Heart right ventricle (tissue), 16 donors: ENCODE measurements at regions not wholly inside any gene's neighbourhood (a gene's known extent, or its start where the extent isn't known, plus 50 kb on each side); places are given as distances from the start of the nearest gene placed in this dataset.

Experiments
- ATAC-seq, 8 donors: fragments of 200-7000 bp; cut with Tn5 transposase; one replicate each; pipeline ENCODE4 v1.9.1; 2020; ENCODE audit warnings: mild to moderate bottlenecking in 8 of 8, moderate library complexity in 8 of 8, moderate number of reproducible peaks in 1 of 8
- DNase-seq, 2 donors: peaks; one replicate each; pipeline ENCODE4 v3.0.0-alpha.2; 2020
- H3K27ac ChIP-seq, 10 donors: fragments of 200-600 bp; sonication (generic) in 2 of 10; one replicate each; pipeline versions ENCODE4 v1.5.0 to v1.8.0; 2020 to 2022; ENCODE audit warnings: mild to moderate bottlenecking in 3 of 10
- H3K27me3 ChIP-seq, 7 donors: fragments of 200-600 bp; one replicate each; pipeline ENCODE4 v1.8.0; 2021 to 2022; ENCODE audit warnings: mild to moderate bottlenecking in 2 of 7
- H3K36me3 ChIP-seq, 9 donors: fragments of 200-600 bp; sonication (generic) in 1 of 9; one replicate each; pipeline versions ENCODE4 v1.5.0 to v1.8.0; 2020 to 2022; ENCODE audit warnings: mild to moderate bottlenecking in 2 of 9
- H3K4me1 ChIP-seq, 9 donors: fragments of 200-600 bp; sonication (generic) in 1 of 9; one replicate each; pipeline versions ENCODE4 v1.5.0 to v1.8.0; 2020 to 2022; ENCODE audit warnings: mild to moderate bottlenecking in 4 of 9
- H3K4me3 ChIP-seq, 10 donors: fragments of 200-600 bp; sonication (generic) in 2 of 10; one replicate each; pipeline versions ENCODE4 v1.5.0 to v1.8.0; 2020 to 2022; ENCODE audit warnings: mild to moderate bottlenecking in 7 of 10, moderate library complexity in 2 of 10
- H3K9me3 ChIP-seq, 11 donors: fragments of 200-600 bp in 10 of 11; sonication (generic) in 2 of 11; one replicate each; pipeline versions ENCODE4 v1.5.0 to v1.8.0; 2013 to 2022; ENCODE audit warnings: mild to moderate bottlenecking in 2 of 11, control low read depth in 1 of 11, moderate library complexity in 1 of 11
- WGBS, 2 donors: extraction: QIAGEN DNeasy Blood & Tissue Kit; methylation state at CpG; one replicate each; pipeline ENCODE4 v1.1.7; 2013; ENCODE audit warnings: inconsistent platforms in 1 of 2; 5-methylcytosine and 5-hydroxymethylcytosine counted together
- intact Hi-C, 10 donors: fragments of 100-400 bp; cut with DNase I; formaldehyde crosslinking; loops; one replicate each; pipeline versions ENCODE4 v1.11.1 to v1.14.2; 2022
- TF ChIP-seq, protein P1 (sequence below), 9 donors: fragments of 200-600 bp; sonication (generic) in 2 of 9; IDR thresholded peaks; one replicate each; pipeline versions ENCODE4 v1.5.0 to v1.8.0; 2021 to 2022; ENCODE audit warnings: antibody characterized with exemption in 9 of 9, mild to moderate bottlenecking in 5 of 9, moderate library complexity in 1 of 9
- donor health status: Arrhythmogenic right ventricular cardiomyopathy.
- donor health status: ischemic (EF 13 %, LVEDD 7.1; RV severe dilation, severe dysfunction).
- donor health status: healthy with polysubstance abuse.
- donor health status: DM: no; HTN: yes; CAD: no.
- donor health status: DM: no; HTN: no; CAD: no.
- donor health status: ischemic (EF 25% LVEDD 6.9; RV normal size, moderate dysfunction).
- donor health status: ischemic (EF 25% LVEDD 5.7; RV mildly dilated, moderate dysfunction).
- donor health status: healthy.
- donor health status: DM: yes; HTN: yes; CAD: no.
- donor health status: Ischemic cardiomyopathy.
- donor health status: ischemic (EF 35%, LVEDD 5.7; RV mildly dilated, moderate dysfunction).
- donor health status: nonischemic (EF 11% LVEDD 7.7; RV severe dilation, severe dysfunction).
- donor health status: DM: yes; HTN: yes; CAD: no.
- donor health status: PGD.
- donor health status: ischemic (EF 29% LVEDD 5.4; RV normal size, mild dysfunction).
- donor health status: nonischemic (EF 23%, LVEDD 6.1; RV moderate dilation, normal function).

DNA sequence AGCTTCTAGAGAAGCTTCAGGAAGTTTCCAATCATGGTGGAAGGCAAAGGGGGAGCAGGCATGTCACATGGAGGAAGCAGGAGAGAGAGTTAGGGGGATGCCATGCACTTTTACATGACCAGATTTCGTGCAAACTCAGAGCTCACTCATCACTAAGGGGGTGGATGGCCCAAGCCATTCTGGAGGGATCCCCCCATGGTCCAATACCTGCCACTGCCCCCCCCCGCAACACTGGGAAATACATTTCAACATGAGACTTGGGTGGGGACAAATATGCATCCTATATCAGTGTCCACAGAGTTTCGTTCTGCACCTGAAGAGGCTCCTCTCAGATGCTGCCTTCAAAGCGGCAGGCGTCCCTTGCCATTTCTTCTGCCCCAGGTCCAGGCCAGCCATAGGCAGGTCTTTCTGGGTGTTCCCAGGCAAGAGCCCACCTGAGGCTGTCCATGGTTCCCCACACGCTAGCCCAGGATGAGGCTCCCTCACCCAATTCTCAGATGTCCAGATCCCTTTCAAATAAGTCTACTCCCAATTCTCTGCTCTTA is 1344.3 kb downstream of the TBC1D22A start:
- WGBS, 2 donors = 82 to 85% methylated on average over 6 of the region's 6 CpGs
- Histone ChIP-seq H3K27ac (no peak overlapping the region), H3K4me3 (no peak overlapping the region), H3K4me1 (no peaks in the 10 kb centered on the region), H3K27me3 (peaks cover 0 to 29% (median 20%) of the 10 kb centered on the region in 7 donors), H3K9me3 (peaks cover 0 to 17% (median 5%) of the 10 kb centered on the region in 11 donors), H3K36me3 (no peaks in the 10 kb centered on the region)
- ATAC-seq (no peak), DNase-seq (no peak)
- intact Hi-C loops = no loop called here
- TF ChIP-seq, protein P1, sequence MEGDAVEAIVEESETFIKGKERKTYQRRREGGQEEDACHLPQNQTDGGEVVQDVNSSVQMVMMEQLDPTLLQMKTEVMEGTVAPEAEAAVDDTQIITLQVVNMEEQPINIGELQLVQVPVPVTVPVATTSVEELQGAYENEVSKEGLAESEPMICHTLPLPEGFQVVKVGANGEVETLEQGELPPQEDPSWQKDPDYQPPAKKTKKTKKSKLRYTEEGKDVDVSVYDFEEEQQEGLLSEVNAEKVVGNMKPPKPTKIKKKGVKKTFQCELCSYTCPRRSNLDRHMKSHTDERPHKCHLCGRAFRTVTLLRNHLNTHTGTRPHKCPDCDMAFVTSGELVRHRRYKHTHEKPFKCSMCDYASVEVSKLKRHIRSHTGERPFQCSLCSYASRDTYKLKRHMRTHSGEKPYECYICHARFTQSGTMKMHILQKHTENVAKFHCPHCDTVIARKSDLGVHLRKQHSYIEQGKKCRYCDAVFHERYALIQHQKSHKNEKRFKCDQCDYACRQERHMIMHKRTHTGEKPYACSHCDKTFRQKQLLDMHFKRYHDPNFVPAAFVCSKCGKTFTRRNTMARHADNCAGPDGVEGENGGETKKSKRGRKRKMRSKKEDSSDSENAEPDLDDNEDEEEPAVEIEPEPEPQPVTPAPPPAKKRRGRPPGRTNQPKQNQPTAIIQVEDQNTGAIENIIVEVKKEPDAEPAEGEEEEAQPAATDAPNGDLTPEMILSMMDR (IDR thresholded peaks at IDR 0.05) = no peak

DNA sequence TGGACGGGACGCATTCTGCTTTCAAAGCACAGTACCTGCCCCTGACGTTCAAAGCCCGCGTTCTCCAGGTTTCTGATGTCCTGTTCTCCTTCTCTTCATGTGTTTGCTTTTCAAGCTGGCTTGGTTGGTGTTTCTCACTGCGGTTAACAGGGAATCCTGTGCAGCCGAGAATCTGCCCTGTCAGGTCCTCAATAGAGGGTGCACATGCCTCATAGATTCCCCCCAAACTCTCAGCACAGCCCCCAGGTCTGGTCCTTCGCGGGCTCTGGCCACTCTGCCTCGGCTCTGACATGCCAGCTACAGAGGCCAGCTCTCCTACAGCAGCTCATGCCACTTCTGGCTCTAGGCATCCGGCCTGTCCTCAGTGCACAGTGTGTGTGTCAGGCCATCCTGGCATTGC is 1343.8 kb downstream of the TBC1D22A start:
- peaks cover 0 to 32% (median 22%) of the 10 kb centered on the region in 7 donors for H3K27me3 ChIP-seq
- peaks cover 0 to 17% (median 5%) of the 10 kb centered on the region in 11 donors for H3K9me3 ChIP-seq
- ATAC-seq (no peak), DNase-seq (no peak)
- TF ChIP-seq, protein P1 (IDR thresholded peaks at IDR 0.05) = no peak
- no peaks in the 10 kb centered on the region for H3K4me1 ChIP-seq
- H3K36me3 ChIP-seq = no peaks in the 10 kb centered on the region
- intact Hi-C loops = no loop called here
- no peak overlapping the region for H3K27ac ChIP-seq
- WGBS, 2 donors = 71 to 83% methylated on average over 11 of the region's 11 CpGs
- no peak overlapping the region for H3K4me3 ChIP-seq

DNA sequence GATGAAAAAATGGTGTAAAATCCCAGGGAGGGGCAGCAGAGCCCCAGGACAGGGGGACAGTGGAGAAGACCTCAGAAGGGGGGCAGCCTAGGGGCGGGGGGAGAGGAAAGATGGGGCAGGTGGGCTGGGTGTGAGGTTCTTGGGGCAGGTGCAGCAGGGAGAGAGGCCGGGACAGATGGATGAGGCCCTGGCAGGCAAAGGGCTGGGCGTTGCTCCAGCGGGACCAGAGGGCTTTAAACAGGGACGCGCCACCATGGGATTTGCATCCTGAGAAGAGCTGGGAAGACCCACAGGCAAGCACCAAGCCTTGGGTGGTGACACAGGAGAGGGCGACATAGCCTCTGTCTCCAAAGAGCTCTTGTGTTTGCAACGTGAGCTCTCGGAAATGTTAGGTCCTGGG is 1342.8 kb downstream of the TBC1D22A start:
- 69% methylated on average over 9 of the region's 9 CpGs for WGBS, 2 donors
- Histone ChIP-seq H3K9me3 (peaks cover 0 to 17% (median 5%) of the 10 kb centered on the region in 11 donors), H3K27ac (no peak overlapping the region), H3K27me3 (peaks cover 0 to 39% (median 28%) of the 10 kb centered on the region in 7 donors), H3K36me3 (no peaks in the 10 kb centered on the region), H3K4me3 (no peak overlapping the region), H3K4me1 (no peaks in the 10 kb centered on the region)
- intact Hi-C loops = no loop called here
- DNase-seq (no peak), ATAC-seq (no peak)
- TF ChIP-seq, protein P1 (IDR thresholded peaks at IDR 0.05) = no peak

DNA sequence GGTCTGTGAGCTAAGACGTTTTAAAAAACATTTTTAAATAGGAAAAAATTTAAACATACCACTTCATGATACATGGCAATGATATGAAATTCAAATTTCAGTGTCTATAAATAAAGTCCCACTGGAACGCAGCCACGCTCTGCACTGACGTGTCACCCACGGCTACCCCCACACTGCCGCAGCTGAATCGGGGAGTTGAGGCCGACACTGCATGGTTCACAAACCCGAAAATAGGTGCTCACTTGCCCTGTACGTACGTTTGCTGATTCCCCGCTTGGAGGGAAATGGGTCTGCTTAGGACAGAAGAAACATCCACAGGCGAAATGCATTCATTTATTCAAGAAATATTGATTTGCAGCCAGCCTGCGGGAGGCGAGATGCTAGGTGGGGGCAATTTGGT is 1342.3 kb downstream of the TBC1D22A start:
- TF ChIP-seq, protein P1 (IDR thresholded peaks at IDR 0.05) = no peak
- H3K36me3 ChIP-seq = no peaks in the 10 kb centered on the region
- WGBS, 2 donors = 80 to 82% methylated on average over 15 of the region's 15 CpGs
- DNase-seq (no peak), ATAC-seq (no peak)
- H3K27me3 ChIP-seq = peaks cover 0 to 41% (median 31%) of the 10 kb centered on the region in 7 donors
- no peak overlapping the region for H3K27ac ChIP-seq
- intact Hi-C loops = no loop called here
- H3K4me3 ChIP-seq = no peak overlapping the region
- no peaks in the 10 kb centered on the region for H3K4me1 ChIP-seq
- H3K9me3 ChIP-seq = peaks cover 0 to 17% (median 5%) of the 10 kb centered on the region in 11 donors
